VCaP (cell line): ENCODE measurements at regions not wholly inside any gene's neighbourhood (a gene's known extent, or its start where the extent isn't known, plus 50 kb on each side); places are given as distances from the start of the nearest gene placed in this dataset.

Experiments
- H3K27ac ChIP-seq: fragments of 450-650 bp; 2 replicates; pipeline ENCODE4 v1.5.1; 2017
- TF ChIP-seq, protein P1 (sequence below): fragments of 450-650 bp; conservative IDR thresholded peaks from 2 replicates; pipeline ENCODE4 v1.5.1; 2017; ENCODE audit warnings: mild to moderate bottlenecking, moderate library complexity

DNA sequence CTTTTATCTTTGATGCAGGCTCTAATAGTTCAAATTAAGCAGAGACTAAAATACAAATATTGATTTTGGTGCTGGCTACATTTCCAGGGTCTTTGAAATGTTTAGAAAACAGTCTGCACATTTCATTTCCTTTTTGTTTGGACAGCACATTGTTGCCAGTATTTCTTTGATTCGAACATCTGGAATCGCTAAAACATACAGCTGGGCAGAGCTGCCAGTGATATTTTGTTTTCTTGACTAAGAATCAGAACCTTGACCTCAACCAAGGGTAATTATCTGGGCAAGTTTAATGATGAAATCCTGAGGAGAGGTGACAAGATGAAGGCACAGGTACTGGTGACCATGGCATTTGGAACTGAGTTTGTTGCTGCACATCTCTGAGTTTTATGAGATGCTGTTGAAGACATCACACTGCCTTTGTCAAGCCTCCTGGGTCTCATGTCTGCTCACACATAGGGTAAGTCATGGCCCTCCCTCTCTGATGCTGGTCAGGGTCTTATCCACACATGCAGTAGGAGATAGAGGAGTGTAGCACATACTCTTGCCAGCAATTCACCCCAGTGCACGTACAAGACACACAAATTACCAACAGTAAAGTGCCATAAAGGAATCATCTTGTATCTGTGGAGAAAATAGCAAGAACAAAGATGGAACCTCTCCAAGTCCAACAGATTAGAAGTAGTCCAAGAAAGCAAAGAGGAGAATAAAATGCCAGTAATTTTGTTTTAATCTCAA lies 391.9 kb downstream of the RND3 start:
- TF ChIP-seq, protein P1, sequence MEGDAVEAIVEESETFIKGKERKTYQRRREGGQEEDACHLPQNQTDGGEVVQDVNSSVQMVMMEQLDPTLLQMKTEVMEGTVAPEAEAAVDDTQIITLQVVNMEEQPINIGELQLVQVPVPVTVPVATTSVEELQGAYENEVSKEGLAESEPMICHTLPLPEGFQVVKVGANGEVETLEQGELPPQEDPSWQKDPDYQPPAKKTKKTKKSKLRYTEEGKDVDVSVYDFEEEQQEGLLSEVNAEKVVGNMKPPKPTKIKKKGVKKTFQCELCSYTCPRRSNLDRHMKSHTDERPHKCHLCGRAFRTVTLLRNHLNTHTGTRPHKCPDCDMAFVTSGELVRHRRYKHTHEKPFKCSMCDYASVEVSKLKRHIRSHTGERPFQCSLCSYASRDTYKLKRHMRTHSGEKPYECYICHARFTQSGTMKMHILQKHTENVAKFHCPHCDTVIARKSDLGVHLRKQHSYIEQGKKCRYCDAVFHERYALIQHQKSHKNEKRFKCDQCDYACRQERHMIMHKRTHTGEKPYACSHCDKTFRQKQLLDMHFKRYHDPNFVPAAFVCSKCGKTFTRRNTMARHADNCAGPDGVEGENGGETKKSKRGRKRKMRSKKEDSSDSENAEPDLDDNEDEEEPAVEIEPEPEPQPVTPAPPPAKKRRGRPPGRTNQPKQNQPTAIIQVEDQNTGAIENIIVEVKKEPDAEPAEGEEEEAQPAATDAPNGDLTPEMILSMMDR, result no peak
- H3K27ac ChIP-seq, result no peak overlapping the region

DNA sequence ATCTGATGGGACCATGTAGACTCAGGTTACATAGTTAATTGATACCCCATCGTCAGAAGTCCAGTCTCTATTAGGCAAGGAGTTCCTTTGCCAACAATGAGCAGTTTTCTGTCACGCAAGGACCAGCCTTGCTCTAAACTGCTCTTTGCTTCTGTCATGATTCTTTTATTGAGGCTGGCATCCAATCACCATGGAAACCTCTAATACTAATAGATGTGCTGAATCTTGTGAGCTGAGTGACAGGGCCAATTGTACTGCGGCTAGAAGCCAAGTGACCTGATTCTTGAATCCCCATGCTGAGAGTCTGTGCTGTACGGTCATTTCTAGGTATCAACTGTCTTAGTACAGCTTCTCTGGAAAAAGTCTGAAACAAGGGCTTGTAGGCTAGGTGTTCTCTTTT lies 395.6 kb downstream of the RND3 start:
- TF ChIP-seq, protein P1, result no peak
- H3K27ac ChIP-seq, result no peak overlapping the region

GRCh38 chr2:150090031-150090430 lies 397.4 kb downstream of the RND3 start:
- no peak overlapping the region for H3K27ac ChIP-seq
- TF ChIP-seq, protein P1, result no peak

- TF ChIP-seq, protein P1, result no peak
- no peak overlapping the region for H3K27ac ChIP-seq
Observed at GRCh38 chr2:150088538-150088937, 398.9 kb downstream of the RND3 start.

GRCh38 chr2:150085478-150085877 lies 402.0 kb downstream of the RND3 start:
- no peak overlapping the region for H3K27ac ChIP-seq
- TF ChIP-seq, protein P1, result no peak

DNA sequence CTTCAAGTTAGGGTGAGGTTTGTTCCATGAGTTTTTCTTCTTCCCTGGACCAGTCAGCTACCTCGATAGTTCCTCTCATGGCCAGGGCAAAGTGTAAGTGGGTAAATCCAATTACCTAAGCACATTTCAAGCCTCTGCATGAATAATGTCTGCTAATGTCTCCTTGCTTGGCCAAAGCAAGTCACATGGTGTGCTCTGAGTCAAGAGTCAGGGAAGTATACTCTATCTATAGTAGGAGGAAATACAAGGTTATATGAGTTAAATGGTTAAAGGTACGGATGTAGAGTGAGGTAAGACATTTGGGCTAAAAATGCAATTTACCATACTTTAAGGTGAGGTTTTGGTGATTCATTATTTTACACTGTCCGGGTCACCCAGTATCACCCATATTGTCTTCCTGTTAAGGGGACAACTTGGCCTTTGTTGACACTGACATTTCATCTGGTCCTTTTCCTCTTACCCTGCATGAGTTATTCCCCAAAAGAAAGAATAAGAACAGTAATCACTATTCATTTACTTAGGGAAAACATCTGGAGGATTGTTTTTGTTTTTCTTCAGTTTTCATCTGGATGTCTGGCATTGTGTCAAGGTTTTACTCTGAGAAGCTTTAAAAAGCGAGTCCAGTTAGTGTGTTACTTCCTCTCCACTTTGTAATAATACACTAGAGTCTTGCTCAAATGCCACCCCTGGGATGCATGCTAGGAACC lies 405.5 kb downstream of the RND3 start:
- TF ChIP-seq, protein P1, result no peak
- no peak overlapping the region for H3K27ac ChIP-seq

DNA sequence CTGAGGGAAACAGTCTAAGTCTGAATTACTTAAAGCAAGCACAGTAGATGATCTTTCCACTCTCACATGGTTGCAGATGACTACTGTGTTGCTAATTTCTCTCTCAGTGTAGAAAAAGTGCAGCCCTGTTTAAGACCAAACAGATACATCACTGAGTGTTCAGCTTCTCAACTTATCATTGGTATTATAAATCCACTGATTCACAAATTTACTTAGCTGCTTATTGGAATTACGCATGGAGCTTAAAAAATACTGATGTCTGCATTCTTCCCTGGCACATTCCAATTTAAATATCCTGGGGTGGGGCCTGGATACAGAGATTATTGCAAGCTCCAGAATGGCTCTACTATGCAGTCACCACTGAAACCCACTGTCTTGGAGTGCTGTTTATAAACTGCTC lies 411.2 kb downstream of the RND3 start:
- TF ChIP-seq, protein P1, result no peak
- H3K27ac ChIP-seq, result no peak overlapping the region
